SK-N-MC (cell line): ENCODE measurements at regions not wholly inside any gene's neighbourhood (a gene's known extent, or its start where the extent isn't known, plus 50 kb on each side); places are given as distances from the start of the nearest gene placed in this dataset.

Experiments
- DNase-seq: peaks from one replicate; pipeline ENCODE4 v3.0.0-alpha.2; 2011; ENCODE audit warnings: low read depth, low spot score
- H3K27ac ChIP-seq: fragments of 200-600 bp; sonication (generic); 2 replicates; pipeline ENCODE4 v1.5.1; 2016; ENCODE audit warnings: mixed run types
- H3K36me3 ChIP-seq: fragments of 200-600 bp; sonication (generic); 2 replicates; pipeline ENCODE4 v1.6.1; 2017; ENCODE audit warnings: antibody characterized with exemption, low read length, mixed read lengths; ENCODE audit not compliant: insufficient read depth
- H3K4me3 ChIP-seq: fragments of 200-600 bp; sonication (generic); 2 replicates; pipeline ENCODE4 v1.5.1; 2016
- H3K9ac ChIP-seq: fragments of 200-600 bp; sonication (generic); 2 replicates; pipeline ENCODE4 v1.8.0; 2017; ENCODE audit warnings: mixed run types, mixed read lengths; ENCODE audit not compliant: insufficient read length
- H3K9me3 ChIP-seq: fragments of 200-600 bp; sonication (generic); 2 replicates; pipeline ENCODE4 v1.6.1; 2017; ENCODE audit warnings: low read depth, mild to moderate bottlenecking, antibody characterized with exemption, low read length, moderate library complexity, mixed read lengths
- EZH2 ChIP-seq: fragments of 200-600 bp; sonication (generic); IDR thresholded peaks from one replicate; pipeline ENCODE4 v1.6.1; 2017; ENCODE audit warnings: antibody characterized with exemption
- FOXP2 ChIP-seq: optimal IDR thresholded peaks from 2 replicates; pipeline ENCODE3; 2011; ENCODE audit warnings: mild to moderate bottlenecking, moderate library complexity; ENCODE audit not compliant: insufficient read depth; ENCODE audit errors: extremely low read length, control extremely low read depth
- POLR2AphosphoS5 ChIP-seq: IDR thresholded peaks from 2 replicates; pipeline ENCODE4 v1.6.1; 2012; ENCODE audit warnings: mild to moderate bottlenecking, low read depth, low read length, borderline replicate concordance

GRCh38 chr18:71008257-71008656, 719.4 kb downstream of the SOCS6 start:
- Histone ChIP-seq H3K9me3 (no peaks in the 10 kb centered on the region), H3K9ac (no peak overlapping the region), H3K27ac (no peak overlapping the region), H3K36me3 (no peaks in the 10 kb centered on the region), H3K4me3 (no peak overlapping the region)
- TF ChIP-seq EZH2 (no peak), FOXP2 (no peak), POLR2AphosphoS5 (no peak)
- DNase-seq: no peak

- TF ChIP-seq POLR2AphosphoS5 (no peak), FOXP2 (no peak), EZH2 (no peak)
- no peak for DNase-seq
Observed at GRCh38 chr18:71001597-71001996, 712.8 kb downstream of the SOCS6 start.

GRCh38 chr18:70998490-70998889, 709.6 kb downstream of the SOCS6 start:
- Histone ChIP-seq H3K9me3 (no peaks in the 10 kb centered on the region), H3K27ac (no peak overlapping the region), H3K9ac (no peak overlapping the region), H3K36me3 (no peaks in the 10 kb centered on the region), H3K4me3 (no peak overlapping the region)
- DNase-seq: no peak
- TF ChIP-seq EZH2 (no peak), FOXP2 (no peak), POLR2AphosphoS5 (no peak)

More at GRCh38 chr18:71001597-71001996, 712.8 kb downstream of the SOCS6 start:
- no peaks in the 10 kb centered on the region for H3K9me3 ChIP-seq
- no peak overlapping the region for H3K27ac ChIP-seq
- H3K36me3 ChIP-seq: no peaks in the 10 kb centered on the region
- no peak overlapping the region for H3K9ac ChIP-seq
- no peak overlapping the region for H3K4me3 ChIP-seq

- Histone ChIP-seq H3K27ac (no peak overlapping the region), H3K9me3 (no peaks in the 10 kb centered on the region), H3K9ac (no peak overlapping the region), H3K4me3 (no peak overlapping the region), H3K36me3 (no peaks in the 10 kb centered on the region)
- DNase-seq: no peak
- no peak for TF ChIP-seq POLR2AphosphoS5
- no peak for TF ChIP-seq FOXP2
- no peak for TF ChIP-seq EZH2
Observed at GRCh38 chr18:70994116-70994515, 705.3 kb downstream of the SOCS6 start.

GRCh38 chr18:70991577-70991976, 702.7 kb downstream of the SOCS6 start:
- no peak overlapping the region for H3K4me3 ChIP-seq
- no peak for DNase-seq
- no peak overlapping the region for H3K27ac ChIP-seq
- TF ChIP-seq POLR2AphosphoS5 (no peak), EZH2 (no peak), FOXP2 (no peak)
- no peak overlapping the region for H3K9ac ChIP-seq
- H3K9me3 ChIP-seq: no peaks in the 10 kb centered on the region
- H3K36me3 ChIP-seq: no peaks in the 10 kb centered on the region

GRCh38 chr18:70985948-70986347, 697.1 kb downstream of the SOCS6 start:
- H3K27ac ChIP-seq: no peak overlapping the region
- no peak overlapping the region for H3K4me3 ChIP-seq
- no peaks in the 10 kb centered on the region for H3K36me3 ChIP-seq
- H3K9ac ChIP-seq: no peak overlapping the region
- no peak for DNase-seq
- no peaks in the 10 kb centered on the region for H3K9me3 ChIP-seq
- TF ChIP-seq EZH2 (no peak), POLR2AphosphoS5 (no peak), FOXP2 (no peak)

GRCh38 chr18:70982292-70982691, 693.4 kb downstream of the SOCS6 start:
- H3K9me3 ChIP-seq: no peaks in the 10 kb centered on the region
- H3K36me3 ChIP-seq: no peaks in the 10 kb centered on the region
- H3K4me3 ChIP-seq: no peak overlapping the region
- H3K9ac ChIP-seq: no peak overlapping the region
- TF ChIP-seq FOXP2: no peak
- no peak for TF ChIP-seq EZH2
- no peak for TF ChIP-seq POLR2AphosphoS5
- no peak for DNase-seq
- H3K27ac ChIP-seq: no peak overlapping the region

- DNase-seq: no peak
- Histone ChIP-seq H3K9ac (no peak overlapping the region), H3K27ac (no peak overlapping the region), H3K36me3 (no peaks in the 10 kb centered on the region), H3K4me3 (no peak overlapping the region), H3K9me3 (no peaks in the 10 kb centered on the region)
- TF ChIP-seq EZH2 (no peak), POLR2AphosphoS5 (no peak), FOXP2 (no peak)
Observed at GRCh38 chr18:70981400-70982140, 692.7 kb downstream of the SOCS6 start.

GRCh38 chr18:70973626-70974025, 684.8 kb downstream of the SOCS6 start:
- no peaks in the 10 kb centered on the region for H3K36me3 ChIP-seq
- no peak overlapping the region for H3K9ac ChIP-seq
- H3K4me3 ChIP-seq: no peak overlapping the region
- TF ChIP-seq EZH2: no peak
- TF ChIP-seq POLR2AphosphoS5: no peak
- no peak for TF ChIP-seq FOXP2
- no peaks in the 10 kb centered on the region for H3K9me3 ChIP-seq
- DNase-seq: no peak
- no peak overlapping the region for H3K27ac ChIP-seq
